Effector memory CD8-positive, alpha-beta T cell (primary cell): ENCODE measurements at regions not wholly inside any gene's neighbourhood (a gene's known extent, or its start where the extent isn't known, plus 50 kb on each side); places are given as distances from the start of the nearest gene placed in this dataset.

Experiments
- ATAC-seq: fragments of 150-1000 bp; cut with Tn5 transposase; replicated peaks from 2 replicates; pipeline ENCODE4 v1.10.0; 2021; ENCODE audit warnings: mild to moderate bottlenecking, moderate library complexity
- DNase-seq, 3 experiments: peaks; one replicate each; pipeline ENCODE4 v3.0.0; 2021
- H3K27ac Mint-ChIP-seq, 2 donors: one replicate each; pipeline ENCODE4 v1.8.0; 2022; ENCODE audit warnings: mild to moderate bottlenecking in 2 of 2, mixed read lengths in 2 of 2, moderate library complexity in 2 of 2
- H3K27me3 Mint-ChIP-seq, 2 donors: one replicate each; pipeline ENCODE4 v1.8.0; 2022; ENCODE audit warnings: mixed read lengths in 2 of 2
- H3K36me3 Mint-ChIP-seq: one replicate; pipeline ENCODE4 v1.8.0; 2022; ENCODE audit warnings: mild to moderate bottlenecking, moderate library complexity, mixed read lengths; ENCODE audit not compliant: insufficient read depth
- H3K4me1 Mint-ChIP-seq, 2 donors: one replicate each; pipeline ENCODE4 v1.8.0; 2022; ENCODE audit warnings: low read depth in 2 of 2, mixed read lengths in 2 of 2
- H3K4me3 Mint-ChIP-seq, 2 donors: one replicate each; pipeline ENCODE4 v1.8.0; 2022; ENCODE audit warnings: mild to moderate bottlenecking in 2 of 2, mixed read lengths in 2 of 2, moderate library complexity in 2 of 2
- H3K9me3 Mint-ChIP-seq, 2 donors: one replicate each; pipeline ENCODE4 v1.8.0; 2022; ENCODE audit warnings: mixed read lengths in 2 of 2

GRCh38 chr22:49446145-49446758 lies 381.4 kb downstream of the BRD1 start:
- H3K9me3 Mint-ChIP-seq: no peaks in the 10 kb centered on the region
- peaks cover 34 to 39% of the 10 kb centered on the region in 2 donors for H3K27me3 Mint-ChIP-seq
- no peak for DNase-seq
- no peak overlapping the region for H3K4me3 Mint-ChIP-seq
- no peak overlapping the region for H3K27ac Mint-ChIP-seq
- ATAC-seq: no peak
- no peaks in the 10 kb centered on the region for H3K4me1 Mint-ChIP-seq
- no peaks in the 10 kb centered on the region for H3K36me3 Mint-ChIP-seq

DNA sequence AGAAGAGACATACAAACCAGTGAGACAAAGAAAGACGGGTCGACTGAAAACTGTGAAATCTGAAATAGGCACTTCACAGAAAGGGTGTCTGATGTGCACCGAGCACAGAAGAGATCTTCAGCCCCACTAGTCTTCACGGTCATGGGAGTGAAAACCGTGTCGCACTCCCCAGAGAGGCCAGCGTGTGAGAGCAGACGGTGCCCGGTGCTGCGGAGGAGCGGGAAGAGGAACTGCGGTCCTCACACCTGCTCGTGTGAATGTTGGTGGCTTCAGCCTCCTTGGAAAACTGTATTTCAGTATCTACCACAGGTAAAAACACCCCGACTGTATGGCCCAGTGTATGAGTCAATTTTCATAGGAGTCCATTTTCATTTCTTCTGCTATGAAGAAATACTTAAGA lies 382.9 kb downstream of the BRD1 start:
- Mint-ChIP-seq H3K4me1 (no peaks in the 10 kb centered on the region), H3K27me3 (peaks cover 29 to 34% of the 10 kb centered on the region in 2 donors), H3K36me3 (no peaks in the 10 kb centered on the region), H3K9me3 (no peaks in the 10 kb centered on the region), H3K27ac (no peak overlapping the region), H3K4me3 (no peak overlapping the region)
- ATAC-seq (no peak), DNase-seq (no peak)

DNA sequence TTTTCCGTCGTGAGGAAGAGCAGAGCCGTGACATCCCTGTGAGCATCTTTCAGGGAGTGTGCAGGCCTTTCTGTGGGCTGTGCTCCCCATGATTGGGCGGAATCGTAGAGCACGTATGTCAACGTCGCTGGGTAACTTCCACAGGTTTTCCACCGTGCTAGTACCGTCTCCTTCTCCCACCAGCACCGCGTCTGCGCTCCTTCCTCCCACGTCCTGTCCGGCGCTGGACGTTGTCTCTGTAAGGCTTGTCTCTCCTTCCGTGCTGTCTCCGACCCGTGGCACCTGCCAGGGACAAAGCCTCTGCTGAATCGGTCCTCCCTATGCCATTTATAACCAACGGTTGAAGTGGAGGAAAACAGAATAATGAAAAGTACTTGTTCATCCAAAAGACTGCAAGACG lies 386.7 kb downstream of the BRD1 start:
- Mint-ChIP-seq H3K27ac (no peak overlapping the region), H3K4me1 (no peaks in the 10 kb centered on the region)

DNA sequence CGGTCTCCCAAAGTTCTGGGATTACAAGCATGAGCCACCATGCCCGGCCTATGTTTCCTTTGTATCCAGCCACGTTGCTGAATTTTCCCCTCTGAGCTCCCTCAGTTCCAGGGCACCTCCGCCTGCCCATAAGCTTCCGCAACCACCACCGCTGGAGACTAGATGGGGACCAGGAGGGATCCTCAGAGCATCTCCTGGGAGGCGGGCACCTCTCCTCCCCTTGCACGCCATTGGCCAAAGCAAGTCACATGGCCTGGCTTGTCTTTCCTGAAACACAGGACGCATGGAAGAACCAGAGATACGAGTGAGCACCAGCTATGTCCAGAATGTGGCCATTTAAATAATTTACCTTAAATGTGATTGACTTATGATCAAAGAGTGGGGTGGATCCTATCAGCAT lies 388.3 kb downstream of the BRD1 start:
- H3K27me3 Mint-ChIP-seq: peaks cover 23 to 42% of the 10 kb centered on the region in 2 donors
- DNase-seq (no peak), ATAC-seq (no peak)
- no peaks in the 10 kb centered on the region for H3K9me3 Mint-ChIP-seq
- H3K4me3 Mint-ChIP-seq: no peak overlapping the region
- no peaks in the 10 kb centered on the region for H3K36me3 Mint-ChIP-seq
- no peaks in the 10 kb centered on the region for H3K4me1 Mint-ChIP-seq
- no peak overlapping the region for H3K27ac Mint-ChIP-seq

More for the DNA sequence above, 386.7 kb downstream of the BRD1 start:
- Mint-ChIP-seq H3K9me3 (no peaks in the 10 kb centered on the region), H3K27me3 (peaks cover 18 to 39% of the 10 kb centered on the region in 2 donors), H3K4me3 (no peak overlapping the region), H3K36me3 (no peaks in the 10 kb centered on the region)
- DNase-seq (no peak), ATAC-seq (no peak)

DNA sequence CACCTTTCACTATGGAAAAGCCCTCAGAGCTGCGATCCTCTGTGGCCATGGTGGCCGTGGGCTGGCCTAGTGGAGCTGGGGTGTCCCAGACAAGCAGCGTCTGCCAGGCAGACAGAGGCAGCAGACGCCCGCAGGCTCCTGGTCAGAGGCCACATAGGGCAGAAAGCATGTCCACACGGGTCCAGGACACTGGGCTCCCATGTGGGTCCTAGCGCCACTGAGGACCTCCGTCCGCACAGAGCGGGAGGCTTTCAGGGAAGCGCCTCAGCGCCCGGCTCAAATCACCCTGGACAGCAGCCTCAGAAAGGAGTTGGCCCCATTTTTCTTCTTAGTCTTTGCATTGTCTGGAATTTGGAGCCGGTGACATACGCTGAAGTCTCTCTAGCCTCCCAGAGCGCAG lies 389.7 kb downstream of the BRD1 start:
- DNase-seq (no peak), ATAC-seq (no peak)
- no peaks in the 10 kb centered on the region for H3K4me1 Mint-ChIP-seq
- H3K36me3 Mint-ChIP-seq: no peaks in the 10 kb centered on the region
- no peak overlapping the region for H3K27ac Mint-ChIP-seq
- H3K9me3 Mint-ChIP-seq: no peaks in the 10 kb centered on the region
- peaks cover 34 to 42% of the 10 kb centered on the region in 2 donors for H3K27me3 Mint-ChIP-seq
- H3K4me3 Mint-ChIP-seq: no peak overlapping the region

DNA sequence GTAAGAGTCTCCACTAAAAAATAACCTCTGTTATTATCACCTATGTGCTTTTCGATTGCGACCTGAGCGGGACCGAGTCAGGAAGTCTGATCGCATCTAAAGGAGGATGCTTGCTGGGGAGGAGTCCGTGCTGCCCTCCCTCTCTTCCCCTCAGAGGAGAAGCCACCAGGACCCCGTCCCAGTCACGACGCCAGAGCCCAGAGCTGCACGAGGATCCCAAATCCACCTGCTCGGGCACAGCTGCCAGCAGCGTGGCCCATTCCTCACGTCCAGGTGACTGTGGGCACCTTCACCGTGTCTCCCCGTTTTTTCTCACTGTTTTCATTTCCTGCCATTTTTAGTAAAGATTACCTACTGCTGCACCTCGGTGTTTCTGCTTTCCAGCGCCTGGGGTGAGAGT lies 390.3 kb downstream of the BRD1 start:
- Mint-ChIP-seq H3K9me3 (no peaks in the 10 kb centered on the region), H3K36me3 (no peaks in the 10 kb centered on the region), H3K27me3 (peaks cover 39 to 42% of the 10 kb centered on the region in 2 donors), H3K4me3 (no peak overlapping the region), H3K4me1 (no peaks in the 10 kb centered on the region), H3K27ac (no peak overlapping the region)
- no peak for DNase-seq
- ATAC-seq: no peak

DNA sequence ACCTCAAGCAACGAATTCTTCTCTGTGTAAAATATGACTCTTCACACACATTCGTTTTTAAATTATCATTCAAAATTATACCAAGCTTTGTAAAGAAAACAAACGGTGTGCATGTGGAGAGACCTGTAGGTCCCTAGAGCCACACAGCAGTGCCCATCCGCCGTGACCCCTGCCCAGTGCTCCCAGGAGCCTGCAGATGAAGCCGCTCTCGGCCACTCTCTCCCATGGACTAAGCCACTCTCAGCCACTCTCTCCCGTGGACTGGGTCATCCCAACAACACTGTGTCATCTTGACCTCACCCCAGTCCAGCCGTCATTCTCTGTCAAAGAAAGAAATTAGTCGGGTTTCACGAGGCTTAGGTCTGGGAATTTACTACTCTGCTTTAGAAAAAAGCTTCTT lies 391.6 kb downstream of the BRD1 start:
- H3K27me3 Mint-ChIP-seq: peaks cover 35 to 38% of the 10 kb centered on the region in 2 donors
- no peaks in the 10 kb centered on the region for H3K9me3 Mint-ChIP-seq
- ATAC-seq: no peak
- no peak overlapping the region for H3K4me3 Mint-ChIP-seq
- H3K36me3 Mint-ChIP-seq: no peaks in the 10 kb centered on the region
- H3K4me1 Mint-ChIP-seq: no peaks in the 10 kb centered on the region
- no peak for DNase-seq
- H3K27ac Mint-ChIP-seq: no peak overlapping the region

GRCh38 chr22:49435596-49435995 lies 392.1 kb downstream of the BRD1 start:
- no peak overlapping the region for H3K27ac Mint-ChIP-seq
- H3K4me3 Mint-ChIP-seq: no peak overlapping the region
- no peaks in the 10 kb centered on the region for H3K4me1 Mint-ChIP-seq
- H3K36me3 Mint-ChIP-seq: no peaks in the 10 kb centered on the region
- ATAC-seq: no peak
- H3K27me3 Mint-ChIP-seq: peaks cover 31 to 36% of the 10 kb centered on the region in 2 donors
- DNase-seq: no peak
- no peaks in the 10 kb centered on the region for H3K9me3 Mint-ChIP-seq

- no peak for DNase-seq
- ATAC-seq: no peak
- Mint-ChIP-seq H3K27ac (no peak overlapping the region), H3K9me3 (no peaks in the 10 kb centered on the region), H3K4me1 (no peaks in the 10 kb centered on the region), H3K27me3 (peaks cover 35 to 39% of the 10 kb centered on the region in 2 donors), H3K4me3 (no peak overlapping the region), H3K36me3 (no peaks in the 10 kb centered on the region)
Observed at GRCh38 chr22:49433717-49434611, 393.7 kb downstream of the BRD1 start.

DNA sequence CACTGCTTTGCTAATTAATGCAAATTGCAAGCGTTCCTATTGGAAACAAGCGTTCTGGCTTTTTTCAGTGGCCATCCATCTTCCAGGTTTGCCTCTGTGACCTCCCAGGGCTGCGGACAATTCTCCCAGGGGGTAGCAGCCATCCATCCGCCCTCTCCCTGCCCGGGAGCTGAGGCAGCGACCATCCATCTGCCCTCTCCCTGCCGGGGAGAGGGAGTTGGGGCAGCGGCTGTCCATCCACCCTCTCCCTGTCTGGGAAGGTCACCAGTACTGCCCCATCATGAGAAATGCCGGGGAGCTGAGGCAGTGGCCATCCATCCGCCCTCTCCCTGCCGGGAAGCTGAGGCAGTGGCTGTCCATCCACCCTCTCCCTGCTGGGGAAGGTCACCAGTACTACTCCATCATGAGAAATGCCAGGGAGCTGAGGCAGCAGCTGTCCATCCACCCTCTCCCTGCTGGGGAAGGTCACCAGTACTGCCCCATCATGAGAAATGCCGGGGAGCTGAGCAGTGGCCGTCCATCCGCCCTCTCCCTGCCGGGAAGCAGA lies 394.7 kb downstream of the BRD1 start:
- Mint-ChIP-seq H3K27ac (no peak overlapping the region), H3K4me3 (no peak overlapping the region), H3K27me3 (peaks cover 40 to 44% of the 10 kb centered on the region in 2 donors), H3K36me3 (no peaks in the 10 kb centered on the region), H3K4me1 (no peaks in the 10 kb centered on the region), H3K9me3 (no peaks in the 10 kb centered on the region)
- no peak for ATAC-seq
- no peak for DNase-seq

- no peaks in the 10 kb centered on the region for H3K9me3 Mint-ChIP-seq
- no peaks in the 10 kb centered on the region for H3K4me1 Mint-ChIP-seq
- peaks cover 41 to 50% of the 10 kb centered on the region in 2 donors for H3K27me3 Mint-ChIP-seq
- H3K27ac Mint-ChIP-seq: no peak overlapping the region
- ATAC-seq: no peak
- H3K4me3 Mint-ChIP-seq: no peak overlapping the region
- DNase-seq: no peak
- no peaks in the 10 kb centered on the region for H3K36me3 Mint-ChIP-seq
Observed at GRCh38 chr22:49432211-49432896, 395.3 kb downstream of the BRD1 start.

GRCh38 chr22:49431551-49431950 lies 396.1 kb downstream of the BRD1 start:
- peaks cover 35 to 48% of the 10 kb centered on the region in 2 donors for H3K27me3 Mint-ChIP-seq
- H3K4me1 Mint-ChIP-seq: no peaks in the 10 kb centered on the region
- DNase-seq (no peak), ATAC-seq (no peak)
- no peaks in the 10 kb centered on the region for H3K36me3 Mint-ChIP-seq
- no peaks in the 10 kb centered on the region for H3K9me3 Mint-ChIP-seq
- no peak overlapping the region for H3K27ac Mint-ChIP-seq
- H3K4me3 Mint-ChIP-seq: no peak overlapping the region

- H3K36me3 Mint-ChIP-seq: no peaks in the 10 kb centered on the region
- no peak overlapping the region for H3K27ac Mint-ChIP-seq
- H3K4me1 Mint-ChIP-seq: peaks cover 0 to 2% of the 10 kb centered on the region in 2 donors
Observed at GRCh38 chr22:49429066-49429465, 398.6 kb downstream of the BRD1 start.

More at GRCh38 chr22:49429066-49429465, 398.6 kb downstream of the BRD1 start:
- Mint-ChIP-seq H3K9me3 (no peaks in the 10 kb centered on the region), H3K27me3 (peaks cover 35 to 47% of the 10 kb centered on the region in 2 donors), H3K4me3 (no peak overlapping the region)
- ATAC-seq: no peak
- DNase-seq: no peak
